SU-DHL-6 (cell line): ENCODE measurements at regions not wholly inside any gene's neighbourhood (a gene's known extent, or its start where the extent isn't known, plus 50 kb on each side); places are given as distances from the start of the nearest gene placed in this dataset.

Experiments used
- EZH2phosphoT487 ChIP-seq: fragments of 200-600 bp; sonication (generic), shearing (Covaris generic); conservative IDR thresholded peaks from 2 replicates; pipeline ENCODE4 v1.6.1; 2018; ENCODE audit warnings: mild to moderate bottlenecking, antibody characterized with exemption, low read length, moderate library complexity, mixed read lengths
- TF ChIP-seq, protein P1 (sequence below): fragments of 200-600 bp; sonication (generic); IDR thresholded peaks from one replicate; pipeline ENCODE4 v1.5.1; 2017; ENCODE audit warnings: antibody characterized with exemption, mild to moderate bottlenecking, low read length, moderate library complexity; ENCODE audit not compliant: insufficient read depth, poor library complexity, severe bottlenecking

DNA sequence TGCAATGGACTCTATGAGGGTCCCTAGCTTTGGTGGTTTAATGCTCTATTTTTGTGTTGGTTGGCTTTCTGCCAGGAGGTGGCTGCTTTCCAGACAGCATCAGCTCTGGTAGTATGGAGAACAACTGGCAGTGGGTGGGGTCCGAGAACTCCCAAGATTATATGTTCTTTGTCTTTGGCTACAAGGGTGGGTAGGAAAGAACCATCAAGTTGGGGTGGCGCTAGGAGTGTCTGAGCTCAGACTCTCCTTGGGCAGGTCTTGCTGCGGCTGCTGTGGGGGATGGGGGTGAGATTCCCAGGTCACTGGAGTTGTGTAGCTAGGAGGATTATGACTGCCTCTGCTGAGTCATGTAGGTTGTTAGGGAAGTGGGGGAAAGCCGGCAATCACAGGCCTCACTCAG lies 976.1 kb upstream of the GYPC start:
- TF ChIP-seq, protein P1, sequence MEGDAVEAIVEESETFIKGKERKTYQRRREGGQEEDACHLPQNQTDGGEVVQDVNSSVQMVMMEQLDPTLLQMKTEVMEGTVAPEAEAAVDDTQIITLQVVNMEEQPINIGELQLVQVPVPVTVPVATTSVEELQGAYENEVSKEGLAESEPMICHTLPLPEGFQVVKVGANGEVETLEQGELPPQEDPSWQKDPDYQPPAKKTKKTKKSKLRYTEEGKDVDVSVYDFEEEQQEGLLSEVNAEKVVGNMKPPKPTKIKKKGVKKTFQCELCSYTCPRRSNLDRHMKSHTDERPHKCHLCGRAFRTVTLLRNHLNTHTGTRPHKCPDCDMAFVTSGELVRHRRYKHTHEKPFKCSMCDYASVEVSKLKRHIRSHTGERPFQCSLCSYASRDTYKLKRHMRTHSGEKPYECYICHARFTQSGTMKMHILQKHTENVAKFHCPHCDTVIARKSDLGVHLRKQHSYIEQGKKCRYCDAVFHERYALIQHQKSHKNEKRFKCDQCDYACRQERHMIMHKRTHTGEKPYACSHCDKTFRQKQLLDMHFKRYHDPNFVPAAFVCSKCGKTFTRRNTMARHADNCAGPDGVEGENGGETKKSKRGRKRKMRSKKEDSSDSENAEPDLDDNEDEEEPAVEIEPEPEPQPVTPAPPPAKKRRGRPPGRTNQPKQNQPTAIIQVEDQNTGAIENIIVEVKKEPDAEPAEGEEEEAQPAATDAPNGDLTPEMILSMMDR = no peak
- no peak for TF ChIP-seq EZH2phosphoT487
